NB4 (cell line): ENCODE measurements at regions not wholly inside any gene's neighbourhood (a gene's known extent, or its start where the extent isn't known, plus 50 kb on each side); places are given as distances from the start of the nearest gene placed in this dataset.

Source experiments
- CTCF ChIP-seq: IDR thresholded peaks from one replicate; pipeline ENCODE4 v1.5.1; 2012; ENCODE audit warnings: low read depth, low read length
- MAX ChIP-seq: IDR thresholded peaks from 2 replicates; pipeline ENCODE4 v1.6.1; 2011; ENCODE audit warnings: low read depth, low read length
- MYC ChIP-seq: IDR thresholded peaks from 2 replicates; pipeline ENCODE4 v1.6.1; 2011; ENCODE audit warnings: low read depth, low read length
- POLR2A ChIP-seq: IDR thresholded peaks from 2 replicates; pipeline ENCODE4 v1.6.1; 2011; ENCODE audit warnings: mild to moderate bottlenecking; ENCODE audit not compliant: insufficient read length; ENCODE audit errors: extremely low read depth

- no peak for TF ChIP-seq POLR2A
- TF ChIP-seq CTCF: no peak
- TF ChIP-seq MYC: no peak
- TF ChIP-seq MAX: no peak
These were observed 706.0 kb upstream of the RAB6C start for GRCh38 chr2:129273266-129274037.
